RWPE2 (cell line): ENCODE measurements at regions not wholly inside any gene's neighbourhood (a gene's known extent, or its start where the extent isn't known, plus 50 kb on each side); places are given as distances from the start of the nearest gene placed in this dataset.

Experiments
- ATAC-seq: fragments of 200-7000 bp; cut with Tn5 transposase; 3 replicates; pipeline ENCODE4 v1.9.1; 2021; ENCODE audit warnings: low read depth
- DNase-seq: peaks from one replicate; pipeline ENCODE4 v3.0.0-alpha.2; 2020; ENCODE audit warnings: low spot score
- H3K27ac ChIP-seq: fragments of 450-650 bp; 2 replicates; pipeline ENCODE4 v1.5.1; 2017; ENCODE audit warnings: mild to moderate bottlenecking; ENCODE audit not compliant: poor library complexity, severe bottlenecking
- H3K27me3 ChIP-seq: fragments of 250-450 bp; sonication (Bioruptor Pico); 2 replicates; pipeline ENCODE4 v1.5.1; 2021; ENCODE audit warnings: mild to moderate bottlenecking, moderate library complexity; ENCODE audit not compliant: insufficient read depth, poor library complexity, severe bottlenecking
- H3K36me3 ChIP-seq: fragments of 250-450 bp; sonication (Bioruptor Pico); 2 replicates; pipeline ENCODE4 v1.5.1; 2020; ENCODE audit warnings: low read depth, mild to moderate bottlenecking, moderate library complexity
- H3K4me1 ChIP-seq: fragments of 250-450 bp; sonication (Bioruptor Pico); 2 replicates; pipeline ENCODE4 v1.5.1; 2021; ENCODE audit warnings: mild to moderate bottlenecking, moderate library complexity; ENCODE audit not compliant: insufficient read depth, poor library complexity, severe bottlenecking
- H3K4me3 ChIP-seq: fragments of 250-450 bp; sonication (Bioruptor Pico); 2 replicates; pipeline ENCODE4 v1.5.1; 2021; ENCODE audit warnings: mild to moderate bottlenecking, moderate library complexity; ENCODE audit not compliant: severe bottlenecking
- H3K9me3 ChIP-seq: fragments of 250-450 bp; sonication (Bioruptor Pico); 2 replicates; pipeline ENCODE4 v1.5.1; 2021; ENCODE audit warnings: mild to moderate bottlenecking, moderate library complexity; ENCODE audit not compliant: severe bottlenecking
- TF ChIP-seq, protein P1 (sequence below): fragments of 450-650 bp; IDR thresholded peaks from one replicate; pipeline ENCODE4 v1.5.1; 2017; ENCODE audit warnings: mild to moderate bottlenecking, moderate library complexity; ENCODE audit not compliant: poor library complexity, severe bottlenecking

DNA sequence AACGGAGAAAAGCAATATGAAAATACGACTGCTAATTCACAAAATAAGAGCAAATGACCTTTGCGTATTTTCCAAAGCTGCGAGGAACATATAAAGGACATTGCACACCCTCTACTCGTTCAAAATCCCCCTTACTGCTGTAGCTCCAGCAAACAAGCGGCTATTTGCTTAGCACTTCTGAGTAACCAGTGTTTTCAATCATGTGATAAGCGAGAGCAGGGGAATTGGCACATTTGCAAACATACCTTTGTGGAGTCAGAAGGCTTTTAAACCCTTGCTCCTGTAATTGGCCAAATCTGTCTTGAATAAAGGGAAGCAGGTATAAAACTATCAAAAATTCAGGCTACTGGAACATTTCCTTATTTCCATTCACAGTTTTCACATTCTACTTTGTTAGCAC, 610.2 kb downstream of the UBE2NL start:
- TF ChIP-seq, protein P1, sequence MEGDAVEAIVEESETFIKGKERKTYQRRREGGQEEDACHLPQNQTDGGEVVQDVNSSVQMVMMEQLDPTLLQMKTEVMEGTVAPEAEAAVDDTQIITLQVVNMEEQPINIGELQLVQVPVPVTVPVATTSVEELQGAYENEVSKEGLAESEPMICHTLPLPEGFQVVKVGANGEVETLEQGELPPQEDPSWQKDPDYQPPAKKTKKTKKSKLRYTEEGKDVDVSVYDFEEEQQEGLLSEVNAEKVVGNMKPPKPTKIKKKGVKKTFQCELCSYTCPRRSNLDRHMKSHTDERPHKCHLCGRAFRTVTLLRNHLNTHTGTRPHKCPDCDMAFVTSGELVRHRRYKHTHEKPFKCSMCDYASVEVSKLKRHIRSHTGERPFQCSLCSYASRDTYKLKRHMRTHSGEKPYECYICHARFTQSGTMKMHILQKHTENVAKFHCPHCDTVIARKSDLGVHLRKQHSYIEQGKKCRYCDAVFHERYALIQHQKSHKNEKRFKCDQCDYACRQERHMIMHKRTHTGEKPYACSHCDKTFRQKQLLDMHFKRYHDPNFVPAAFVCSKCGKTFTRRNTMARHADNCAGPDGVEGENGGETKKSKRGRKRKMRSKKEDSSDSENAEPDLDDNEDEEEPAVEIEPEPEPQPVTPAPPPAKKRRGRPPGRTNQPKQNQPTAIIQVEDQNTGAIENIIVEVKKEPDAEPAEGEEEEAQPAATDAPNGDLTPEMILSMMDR = no peak
- no peaks in the 10 kb centered on the region for H3K9me3 ChIP-seq
- ATAC-seq (no peak), DNase-seq (no peak)
- no peak overlapping the region for H3K27ac ChIP-seq
- H3K36me3 ChIP-seq = no peaks in the 10 kb centered on the region
- H3K4me1 ChIP-seq = no peaks in the 10 kb centered on the region
- H3K27me3 ChIP-seq = no peaks in the 10 kb centered on the region
- H3K4me3 ChIP-seq = no peak overlapping the region

DNA sequence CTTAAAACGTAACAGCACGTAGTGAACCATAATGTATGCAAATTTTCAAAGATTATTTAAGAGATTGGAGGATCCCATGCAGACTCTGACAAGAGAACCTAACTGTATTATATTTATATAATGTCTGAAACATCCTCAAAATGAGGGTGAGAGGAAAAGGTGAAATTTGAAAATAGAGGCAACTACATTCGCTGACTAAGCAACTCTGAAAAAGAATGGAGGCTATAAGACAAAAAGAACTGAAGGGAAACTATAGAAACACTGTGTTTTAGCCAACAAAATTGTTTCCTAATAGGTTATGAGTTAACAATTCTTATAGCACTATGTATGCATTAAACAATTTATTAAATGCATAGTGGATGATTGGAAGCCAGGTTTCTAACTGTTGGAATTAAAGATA, 648.0 kb downstream of the UBE2NL start:
- H3K27ac ChIP-seq = no peak overlapping the region
- ATAC-seq (no peak), DNase-seq (no peak)
- H3K9me3 ChIP-seq = no peaks in the 10 kb centered on the region
- H3K4me3 ChIP-seq = no peak overlapping the region
- no peaks in the 10 kb centered on the region for H3K36me3 ChIP-seq
- TF ChIP-seq, protein P1 = no peak
- no peaks in the 10 kb centered on the region for H3K4me1 ChIP-seq
- H3K27me3 ChIP-seq = no peaks in the 10 kb centered on the region

DNA sequence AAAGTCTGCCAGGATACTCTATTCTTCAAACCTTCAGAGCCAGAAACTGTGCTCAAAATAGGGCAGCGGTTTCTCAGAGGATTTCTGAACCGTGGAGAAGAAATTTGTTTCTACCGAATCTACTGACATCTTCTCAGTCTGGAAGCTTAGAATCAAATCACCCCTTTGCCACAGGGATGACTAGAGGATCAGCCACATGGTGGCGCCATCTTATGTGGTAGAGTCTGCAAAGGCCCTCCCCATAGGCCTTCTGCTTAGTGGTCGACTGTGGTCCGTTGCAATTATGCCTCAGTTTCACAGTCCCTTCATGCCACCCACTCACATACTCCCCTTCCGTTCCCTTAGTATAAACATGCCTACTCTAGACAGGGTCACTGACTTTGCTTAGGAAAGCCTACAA, 680.7 kb upstream of the SPANXN1 start:
- TF ChIP-seq, protein P1 = no peak
- no peak for ATAC-seq
- Histone ChIP-seq H3K9me3 (no peaks in the 10 kb centered on the region), H3K27ac (no peak overlapping the region), H3K4me1 (no peaks in the 10 kb centered on the region), H3K4me3 (no peak overlapping the region), H3K36me3 (no peaks in the 10 kb centered on the region), H3K27me3 (no peaks in the 10 kb centered on the region)
- DNase-seq = no peak

DNA sequence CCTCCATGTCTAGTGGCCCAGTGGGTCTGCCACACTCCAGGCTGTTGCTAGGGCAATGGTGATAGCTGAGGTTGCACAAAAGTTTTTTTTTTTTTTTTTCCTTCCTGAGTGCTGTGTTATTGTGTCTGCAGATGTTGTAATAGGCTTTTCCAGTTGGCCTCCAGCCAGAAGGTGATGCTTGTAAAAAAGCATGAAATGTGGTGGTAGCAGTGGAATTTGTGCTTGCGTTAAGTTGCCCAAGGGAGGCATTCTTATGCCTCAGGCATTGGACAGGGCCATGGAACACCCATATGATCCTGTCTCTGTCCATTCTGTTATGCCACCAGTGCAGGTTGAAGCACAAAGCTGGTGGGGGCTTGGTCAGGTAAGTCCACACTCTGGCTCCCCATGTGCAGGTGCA, 660.5 kb upstream of the SPANXN1 start:
- H3K36me3 ChIP-seq = no peaks in the 10 kb centered on the region
- H3K27ac ChIP-seq = no peak overlapping the region
- H3K27me3 ChIP-seq = no peaks in the 10 kb centered on the region
- DNase-seq = peak; percentile 29
- peak; percentile 81 for ATAC-seq
- TF ChIP-seq, protein P1 = no peak
- H3K4me1 ChIP-seq = no peaks in the 10 kb centered on the region
- H3K4me3 ChIP-seq = no peak overlapping the region
- H3K9me3 ChIP-seq = no peaks in the 10 kb centered on the region

DNA sequence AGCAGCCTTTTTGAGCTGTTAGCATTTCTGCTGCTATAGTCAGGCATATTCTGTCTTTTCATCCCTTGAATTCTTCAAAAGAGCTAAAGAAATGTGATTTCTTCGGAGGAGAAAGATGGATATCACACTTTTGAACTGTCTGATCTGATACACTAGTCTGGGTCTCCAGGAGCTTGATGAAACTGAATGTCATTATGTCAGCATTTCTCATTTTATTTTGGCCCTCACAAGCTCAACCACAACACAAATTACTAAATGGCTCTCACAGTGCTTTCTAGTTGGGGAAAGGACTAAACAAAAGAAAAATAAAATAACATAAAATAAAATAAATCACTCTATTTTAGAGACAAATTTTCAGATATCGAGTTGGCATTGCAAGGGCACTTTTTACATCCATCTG, 655.3 kb upstream of the SPANXN1 start:
- no peak overlapping the region for H3K4me3 ChIP-seq
- no peak for ATAC-seq
- no peaks in the 10 kb centered on the region for H3K9me3 ChIP-seq
- no peak for DNase-seq
- no peaks in the 10 kb centered on the region for H3K36me3 ChIP-seq
- H3K27me3 ChIP-seq = no peaks in the 10 kb centered on the region
- TF ChIP-seq, protein P1 = no peak
- H3K27ac ChIP-seq = no peak overlapping the region
- H3K4me1 ChIP-seq = no peaks in the 10 kb centered on the region
